Neural progenitor cell (in vitro differentiated cells): ENCODE measurements at regions not wholly inside any gene's neighbourhood (a gene's known extent, or its start where the extent isn't known, plus 50 kb on each side); places are given as distances from the start of the nearest gene placed in this dataset.

Source experiments
- DNase-seq: peaks from one replicate; pipeline ENCODE4 v3.0.0-alpha.2; 2016; ENCODE audit warnings: low spot score
- H2AFZ ChIP-seq: fragments of 200-600 bp; sonication (generic); replicated peaks from 2 replicates; pipeline ENCODE4 v1.6.1; 2016; ENCODE audit warnings: antibody characterized with exemption
- H3F3A ChIP-seq: fragments of 200-600 bp; sonication (generic); 2 replicates; pipeline ENCODE4 v1.6.1; 2016; ENCODE audit warnings: antibody characterized with exemption, low read depth
- H3K27ac ChIP-seq: fragments of 200-600 bp; sonication (generic); 2 replicates; pipeline ENCODE4 v1.5.1; 2016; ENCODE audit warnings: mild to moderate bottlenecking
- H3K27me3 ChIP-seq: fragments of 200-600 bp; sonication (generic); 2 replicates; pipeline ENCODE4 v1.6.1; 2016; ENCODE audit warnings: mild to moderate bottlenecking, moderate library complexity
- H3K36me3 ChIP-seq: fragments of 200-600 bp; sonication (generic); 2 replicates; pipeline ENCODE4 v1.5.1; 2016
- H3K4me1 ChIP-seq: fragments of 200-600 bp; sonication (generic); 2 replicates; pipeline ENCODE4 v1.6.1; 2016; ENCODE audit warnings: mixed run types
- H3K4me2 ChIP-seq: fragments of 200-600 bp; sonication (generic); 2 replicates; pipeline ENCODE4 v1.6.1; 2016
- H3K4me3 ChIP-seq: fragments of 200-600 bp; sonication (generic); 2 replicates; pipeline ENCODE4 v1.5.1; 2016
- H3K79me2 ChIP-seq: fragments of 200-600 bp; sonication (generic); 2 replicates; pipeline ENCODE4 v1.6.1; 2016; ENCODE audit warnings: low read depth
- H3K9ac ChIP-seq: fragments of 200-600 bp; sonication (generic); 2 replicates; pipeline ENCODE4 v1.6.1; 2016
- H3K9me3 ChIP-seq: fragments of 200-600 bp; sonication (generic); 2 replicates; pipeline ENCODE4 v1.5.1; 2016; ENCODE audit warnings: low read depth
- H4K20me1 ChIP-seq: fragments of 200-600 bp; sonication (generic); 2 replicates; pipeline ENCODE4 v1.6.1; 2016; ENCODE audit warnings: low read depth
- H3K27ac Mint-ChIP-seq: 3 replicates; pipeline ENCODE4 v1.8.0; 2021; ENCODE audit warnings: mixed read lengths
- H3K27me3 Mint-ChIP-seq: 2 replicates; pipeline ENCODE4 v1.8.0; 2022; ENCODE audit warnings: low read depth, mild to moderate bottlenecking, inconsistent platforms, moderate library complexity, mixed read lengths; ENCODE audit not compliant: insufficient read depth
- H3K36me3 Mint-ChIP-seq: 3 replicates; pipeline ENCODE4 v1.8.0; 2021; ENCODE audit warnings: mixed read lengths
- H3K4me1 Mint-ChIP-seq: 3 replicates; pipeline ENCODE4 v1.8.0; 2021; ENCODE audit warnings: mixed read lengths
- H3K4me3 Mint-ChIP-seq: 3 replicates; pipeline ENCODE4 v1.8.0; 2021; ENCODE audit warnings: mild to moderate bottlenecking, moderate library complexity, mixed read lengths
- H3K9me3 Mint-ChIP-seq: 3 replicates; pipeline ENCODE4 v1.8.0; 2020; ENCODE audit warnings: mixed read lengths
- CTCF ChIP-seq: fragments of 200-600 bp; sonication (generic); IDR thresholded peaks from 2 replicates; pipeline ENCODE4 v1.5.1; 2017; ENCODE audit warnings: antibody characterized with exemption, mild to moderate bottlenecking
- EZH2 ChIP-seq: fragments of 200-600 bp; sonication (generic); IDR thresholded peaks from 2 replicates; pipeline ENCODE4 v1.6.1; 2017; ENCODE audit warnings: antibody characterized with exemption, mild to moderate bottlenecking, moderate library complexity
- EZH2phosphoT487 ChIP-seq: fragments of 200-600 bp; sonication (generic); IDR thresholded peaks from 2 replicates; pipeline ENCODE4 v1.6.1; 2017; ENCODE audit warnings: antibody characterized with exemption

- Histone ChIP-seq H3K9ac (no peak overlapping the region), H3K4me1 (no peaks in the 10 kb centered on the region), H3K4me3 (no peak overlapping the region), H3K27me3 (no peaks in the 10 kb centered on the region), H3K27ac (no peak overlapping the region), H3K9me3 (no peaks in the 10 kb centered on the region), H3K36me3 (no peaks in the 10 kb centered on the region), H3F3A (no peaks in the 10 kb centered on the region), H2AFZ (no peak overlapping the region), H4K20me1 (no peaks in the 10 kb centered on the region), H3K4me2 (no peak overlapping the region), H3K79me2 (no peaks in the 10 kb centered on the region)
- Mint-ChIP-seq H3K9me3 (peaks cover 4% of the 10 kb centered on the region), H3K27me3 (no peaks in the 10 kb centered on the region), H3K4me1 (no peaks in the 10 kb centered on the region), H3K4me3 (no peak overlapping the region), H3K27ac (no peak overlapping the region), H3K36me3 (no peaks in the 10 kb centered on the region)
- DNase-seq, result no peak
- TF ChIP-seq EZH2 (no peak), EZH2phosphoT487 (no peak), CTCF (no peak)
Observed at GRCh38 chr2:137801228-137801627, 163.0 kb upstream of the HNMT start.

GRCh38 chr2:137802038-137802437 lies 162.2 kb upstream of the HNMT start:
- no peak for DNase-seq
- H3K4me1 ChIP-seq, result no peaks in the 10 kb centered on the region
- no peaks in the 10 kb centered on the region for H3F3A ChIP-seq
- H3K4me2 ChIP-seq, result no peak overlapping the region
- H3K4me1 Mint-ChIP-seq, result no peaks in the 10 kb centered on the region
- no peaks in the 10 kb centered on the region for H3K27me3 Mint-ChIP-seq
- no peaks in the 10 kb centered on the region for H3K79me2 ChIP-seq
- TF ChIP-seq EZH2phosphoT487 (no peak), CTCF (no peak), EZH2 (no peak)
- H3K4me3 ChIP-seq, result no peak overlapping the region
- H3K4me3 Mint-ChIP-seq, result no peak overlapping the region
- peaks cover 4% of the 10 kb centered on the region for H3K9me3 Mint-ChIP-seq
- H3K27ac Mint-ChIP-seq, result no peak overlapping the region
- no peaks in the 10 kb centered on the region for H4K20me1 ChIP-seq
- no peak overlapping the region for H2AFZ ChIP-seq
- no peaks in the 10 kb centered on the region for H3K36me3 Mint-ChIP-seq
- no peaks in the 10 kb centered on the region for H3K36me3 ChIP-seq
- H3K27me3 ChIP-seq, result no peaks in the 10 kb centered on the region
- no peak overlapping the region for H3K9ac ChIP-seq
- no peak overlapping the region for H3K27ac ChIP-seq
- no peaks in the 10 kb centered on the region for H3K9me3 ChIP-seq

- H3K4me3 Mint-ChIP-seq, result no peak overlapping the region
- Histone ChIP-seq H3K9me3 (no peaks in the 10 kb centered on the region), H3K79me2 (no peaks in the 10 kb centered on the region)
Observed at GRCh38 chr2:137806068-137806805, 158.0 kb upstream of the HNMT start.

More at GRCh38 chr2:137806068-137806805, 158.0 kb upstream of the HNMT start:
- H3K36me3 ChIP-seq, result no peaks in the 10 kb centered on the region
- H3K9me3 Mint-ChIP-seq, result peaks cover 4% of the 10 kb centered on the region
- no peak for TF ChIP-seq EZH2
- no peak for TF ChIP-seq CTCF
- no peak for TF ChIP-seq EZH2phosphoT487
- H3K36me3 Mint-ChIP-seq, result no peaks in the 10 kb centered on the region
- no peak overlapping the region for H3K27ac ChIP-seq
- no peaks in the 10 kb centered on the region for H3K4me1 Mint-ChIP-seq
- no peak for DNase-seq
- no peak overlapping the region for H3K4me3 ChIP-seq
- H3K9ac ChIP-seq, result no peak overlapping the region
- no peak overlapping the region for H3K4me2 ChIP-seq
- H3K27ac Mint-ChIP-seq, result no peak overlapping the region
- H3K27me3 ChIP-seq, result no peaks in the 10 kb centered on the region
- H3F3A ChIP-seq, result no peaks in the 10 kb centered on the region
- H2AFZ ChIP-seq, result no peak overlapping the region
- no peaks in the 10 kb centered on the region for H4K20me1 ChIP-seq
- no peaks in the 10 kb centered on the region for H3K4me1 ChIP-seq
- no peaks in the 10 kb centered on the region for H3K27me3 Mint-ChIP-seq
